GM10266 (cell line): ENCODE measurements at regions not wholly inside any gene's neighbourhood (a gene's known extent, or its start where the extent isn't known, plus 50 kb on each side); places are given as distances from the start of the nearest gene placed in this dataset.

Experiments
- DNase-seq: peaks from one replicate; pipeline ENCODE4 v3.0.0; 2012; ENCODE audit errors: extremely low spot score
- TF ChIP-seq, protein P1 (sequence below): IDR thresholded peaks from 2 replicates; pipeline ENCODE4 v1.5.1; 2012; ENCODE audit warnings: mild to moderate bottlenecking, low read depth; ENCODE audit not compliant: control insufficient read depth, insufficient read depth; ENCODE audit errors: missing control alignments

DNA sequence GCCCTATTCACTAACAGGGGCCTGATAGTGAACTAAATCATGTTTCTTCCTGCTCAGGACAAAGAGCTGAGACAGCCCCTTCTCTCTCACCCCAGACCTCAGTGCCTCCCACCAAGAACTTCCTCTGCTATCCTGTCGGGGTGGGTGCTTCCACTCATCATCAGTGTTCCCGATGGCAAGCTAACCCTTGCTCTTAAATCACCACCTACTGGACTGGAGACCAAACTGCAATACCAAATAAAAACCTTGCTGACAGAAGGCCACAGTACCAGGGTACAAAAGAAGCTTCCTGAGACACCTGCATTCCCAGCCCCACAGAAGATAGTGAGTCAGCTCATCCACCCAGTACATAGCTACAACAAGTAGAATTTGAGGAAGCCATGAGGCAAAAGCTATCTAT is 799.5 kb downstream of the LTN1 start:
- DNase-seq, result no peak
- TF ChIP-seq, protein P1, sequence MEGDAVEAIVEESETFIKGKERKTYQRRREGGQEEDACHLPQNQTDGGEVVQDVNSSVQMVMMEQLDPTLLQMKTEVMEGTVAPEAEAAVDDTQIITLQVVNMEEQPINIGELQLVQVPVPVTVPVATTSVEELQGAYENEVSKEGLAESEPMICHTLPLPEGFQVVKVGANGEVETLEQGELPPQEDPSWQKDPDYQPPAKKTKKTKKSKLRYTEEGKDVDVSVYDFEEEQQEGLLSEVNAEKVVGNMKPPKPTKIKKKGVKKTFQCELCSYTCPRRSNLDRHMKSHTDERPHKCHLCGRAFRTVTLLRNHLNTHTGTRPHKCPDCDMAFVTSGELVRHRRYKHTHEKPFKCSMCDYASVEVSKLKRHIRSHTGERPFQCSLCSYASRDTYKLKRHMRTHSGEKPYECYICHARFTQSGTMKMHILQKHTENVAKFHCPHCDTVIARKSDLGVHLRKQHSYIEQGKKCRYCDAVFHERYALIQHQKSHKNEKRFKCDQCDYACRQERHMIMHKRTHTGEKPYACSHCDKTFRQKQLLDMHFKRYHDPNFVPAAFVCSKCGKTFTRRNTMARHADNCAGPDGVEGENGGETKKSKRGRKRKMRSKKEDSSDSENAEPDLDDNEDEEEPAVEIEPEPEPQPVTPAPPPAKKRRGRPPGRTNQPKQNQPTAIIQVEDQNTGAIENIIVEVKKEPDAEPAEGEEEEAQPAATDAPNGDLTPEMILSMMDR, result no peak

DNA sequence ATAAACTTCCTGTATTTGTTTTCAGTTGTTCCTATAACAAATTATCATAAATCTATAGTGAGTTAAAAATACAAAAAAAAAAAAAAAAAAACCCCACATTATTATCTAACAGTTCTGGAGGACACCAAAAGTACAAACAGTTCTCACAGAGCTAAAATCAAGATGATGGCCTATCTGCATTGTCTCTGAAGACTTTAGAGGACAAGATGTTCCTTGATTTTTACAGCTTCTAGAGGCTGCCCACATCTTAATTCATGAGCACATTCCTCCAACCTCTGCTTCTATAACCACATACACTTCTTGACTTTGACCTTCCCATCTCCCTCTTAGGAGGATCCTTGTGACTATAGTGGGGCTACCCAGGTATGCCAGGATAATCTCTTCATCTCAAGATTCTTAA is 806.1 kb downstream of the LTN1 start:
- TF ChIP-seq, protein P1, result no peak
- DNase-seq, result no peak

DNA sequence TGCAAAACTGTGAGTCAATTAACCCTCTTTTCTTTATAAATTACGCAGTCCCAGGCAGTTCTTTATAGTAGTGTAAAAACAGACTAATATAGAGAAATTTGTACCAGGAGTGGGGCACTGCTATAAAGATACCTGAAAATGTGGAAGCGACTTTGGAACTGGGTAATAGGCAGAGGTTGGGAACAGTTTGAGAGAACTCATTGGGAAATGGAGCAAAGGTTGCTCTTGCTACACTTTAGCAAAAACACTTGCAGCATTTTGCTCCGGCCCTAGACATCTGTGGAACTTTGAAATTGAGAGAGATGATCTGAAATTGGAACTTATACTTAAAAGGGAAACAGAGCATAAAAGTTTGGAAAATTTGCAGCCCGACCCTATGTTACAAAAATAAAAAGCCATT is 810.9 kb downstream of the LTN1 start:
- DNase-seq, result no peak
- TF ChIP-seq, protein P1, result no peak

DNA sequence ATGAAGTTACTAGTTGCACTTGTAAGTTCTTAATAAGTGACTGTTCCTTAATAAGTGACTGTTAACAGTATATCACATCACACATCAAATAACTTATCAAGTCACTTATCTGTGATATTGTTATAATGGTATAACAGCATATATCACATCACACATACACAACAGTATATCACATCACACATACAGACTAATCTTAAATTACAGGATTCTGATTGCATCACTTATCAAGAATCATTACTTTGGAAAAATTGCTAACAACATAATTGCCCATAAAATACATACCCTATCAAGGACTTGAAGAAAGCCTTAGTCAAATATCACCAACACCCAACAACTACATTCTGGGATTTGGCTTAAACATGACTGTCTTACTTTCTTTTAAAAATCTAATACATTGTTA is 813.5 kb downstream of the LTN1 start:
- TF ChIP-seq, protein P1, result no peak
- DNase-seq, result no peak

DNA sequence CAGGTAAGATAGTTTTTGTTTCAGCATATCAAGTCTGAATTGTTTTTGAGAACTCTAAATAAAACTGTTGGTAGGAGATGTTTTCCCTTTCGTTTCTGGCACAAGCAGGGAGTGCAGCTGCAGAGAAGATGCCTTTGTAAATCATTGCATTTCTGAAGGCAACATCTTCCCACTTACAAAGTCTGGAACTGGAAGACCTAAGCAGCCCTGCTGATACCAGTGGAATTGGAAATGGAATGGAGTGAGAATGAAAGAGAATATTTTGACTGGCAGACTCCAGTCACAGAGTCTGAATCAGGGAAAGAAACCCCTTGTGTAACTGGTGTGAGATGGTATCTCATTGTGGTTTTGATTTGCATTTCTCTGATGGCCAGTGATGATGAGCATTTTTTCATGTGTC is 815.6 kb downstream of the LTN1 start:
- TF ChIP-seq, protein P1, result no peak
- no peak for DNase-seq

DNA sequence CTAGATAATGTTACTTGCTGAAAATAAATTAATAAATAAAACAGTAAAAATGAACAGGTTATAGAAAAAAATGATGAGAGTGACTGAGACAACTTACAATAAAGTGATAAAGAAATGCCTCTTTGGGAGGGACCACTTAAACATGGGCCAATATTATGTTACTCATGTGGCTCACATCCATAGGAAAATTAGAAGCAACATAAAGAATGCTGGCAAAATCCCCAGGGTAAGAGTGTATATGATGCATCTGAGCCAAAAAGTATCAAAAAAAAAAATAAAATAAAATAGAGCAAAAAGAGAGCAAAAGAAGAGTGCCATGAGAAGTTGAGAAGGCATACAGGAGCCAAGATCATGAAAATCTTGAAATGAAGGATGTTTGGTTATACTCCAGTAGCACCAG is 818.0 kb downstream of the LTN1 start:
- TF ChIP-seq, protein P1, result no peak
- DNase-seq, result no peak

DNA sequence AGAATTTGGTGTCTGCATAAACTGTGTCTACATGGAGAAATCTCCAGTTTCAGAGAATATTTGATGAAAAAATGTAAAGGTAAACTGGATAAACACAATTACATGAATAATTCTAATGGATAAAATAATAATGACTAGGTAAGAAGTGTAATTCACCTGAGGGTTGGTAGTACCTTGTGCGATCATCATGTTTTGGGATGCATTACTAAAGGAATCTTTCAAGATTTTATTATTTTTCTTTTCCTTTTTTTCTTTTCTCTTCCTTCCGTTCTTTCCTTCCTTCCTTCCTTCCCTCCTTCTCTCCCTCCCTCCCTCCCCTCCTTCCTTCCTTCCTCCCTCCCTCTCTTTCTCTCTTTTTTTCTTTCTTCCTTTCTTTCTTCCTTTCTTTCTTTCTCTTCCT is 818.7 kb downstream of the LTN1 start:
- DNase-seq, result no peak
- TF ChIP-seq, protein P1, result no peak
